ENCODE measurements at regions not wholly inside any gene's neighbourhood (a gene's known extent, or its start where the extent isn't known, plus 50 kb on each side); places are given as distances from the start of the nearest gene placed in this dataset.

GRCh38 chr17:72380737-72381136 lies 259.9 kb downstream of the SOX9 start:
- TF ChIP-seq CTCF (IDR thresholded peaks at IDR 0.05; ENCODE audit: extremely low read depth in 1 of 2, insufficient read depth in 1 of 2, low read depth in 1 of 2, low read length in 2 of 2) (no peak), POLR2A (IDR thresholded peaks at IDR 0.05; ENCODE audit: low read depth, low read length) (no peak), EZH2 (IDR thresholded peaks at IDR 0.05; ENCODE audit: borderline replicate concordance, low read depth, low read length, severe bottlenecking) (no peak), MAX (IDR thresholded peaks at IDR 0.05; ENCODE audit: insufficient read depth, insufficient read length) (no peak), POLR2AphosphoS5 (IDR thresholded peaks at IDR 0.05; ENCODE audit: insufficient read depth, low read depth, low read length) (no peak), MYC (IDR thresholded peaks at IDR 0.05; ENCODE audit: low read depth, low read length) (no peak)
